ENCODE measurements at regions not wholly inside any gene's neighbourhood (a gene's known extent, or its start where the extent isn't known, plus 50 kb on each side); places are given as distances from the start of the nearest gene placed in this dataset.

GRCh38 chr5:168207450-168208029, 83.9 kb upstream of the WWC1 start:
- H3K4me3 ChIP-seq (ENCODE audit: low read depth, low read length), result no peak overlapping the region
- no peak for TF ChIP-seq CTCF (IDR thresholded peaks at IDR 0.05; ENCODE audit: low read depth, low read length, missing control alignments)
- DNase-seq (ENCODE audit: low read depth), result no peak

GRCh38 chr5:168209244-168209995, 82.0 kb upstream of the WWC1 start:
- TF ChIP-seq CTCF (IDR thresholded peaks at IDR 0.05; ENCODE audit: low read depth, low read length, missing control alignments), result no peak
- H3K4me3 ChIP-seq (ENCODE audit: low read depth, low read length), result no peak overlapping the region
- DNase-seq (ENCODE audit: low read depth), result no peak

GRCh38 chr5:168209997-168210396, 81.4 kb upstream of the WWC1 start:
- no peak for DNase-seq (ENCODE audit: low read depth)
- H3K4me3 ChIP-seq (ENCODE audit: low read depth, low read length), result no peak overlapping the region
- TF ChIP-seq CTCF (IDR thresholded peaks at IDR 0.05; ENCODE audit: low read depth, low read length, missing control alignments), result no peak

GRCh38 chr5:168211245-168211644, 80.2 kb upstream of the WWC1 start:
- DNase-seq (ENCODE audit: low read depth), result no peak
- TF ChIP-seq CTCF (IDR thresholded peaks at IDR 0.05; ENCODE audit: low read depth, low read length, missing control alignments), result no peak
- no peak overlapping the region for H3K4me3 ChIP-seq (ENCODE audit: low read depth, low read length)

GRCh38 chr5:168211936-168212335, 79.5 kb upstream of the WWC1 start:
- no peak for TF ChIP-seq CTCF (IDR thresholded peaks at IDR 0.05; ENCODE audit: low read depth, low read length, missing control alignments)
- H3K4me3 ChIP-seq (ENCODE audit: low read depth, low read length), result no peak overlapping the region
- no peak for DNase-seq (ENCODE audit: low read depth)

- no peak for TF ChIP-seq CTCF (IDR thresholded peaks at IDR 0.05; ENCODE audit: low read depth, low read length, missing control alignments)
- no peak for DNase-seq (ENCODE audit: low read depth)
- H3K4me3 ChIP-seq (ENCODE audit: low read depth, low read length), result no peak overlapping the region
These were observed 77.4 kb upstream of the WWC1 start for GRCh38 chr5:168214071-168214470.

- no peak for TF ChIP-seq CTCF (IDR thresholded peaks at IDR 0.05; ENCODE audit: low read depth, low read length, missing control alignments)
- H3K4me3 ChIP-seq (ENCODE audit: low read depth, low read length), result no peak overlapping the region
- no peak for DNase-seq (ENCODE audit: low read depth)
These were observed 76.6 kb upstream of the WWC1 start for GRCh38 chr5:168214886-168215285.

All from GM12864 (cell line).